Fibroblast of lung (primary cell): ENCODE measurements at regions not wholly inside any gene's neighbourhood (a gene's known extent, or its start where the extent isn't known, plus 50 kb on each side); places are given as distances from the start of the nearest gene placed in this dataset.

Experiments used
- DNase-seq, 2 donors: peaks; one replicate each; pipeline versions ENCODE4 v3.0.0 to v3.0.0-alpha.2; 2010; ENCODE audit warnings: low read depth in 2 of 2
- H2AFZ ChIP-seq: 2 replicates; pipeline ENCODE4 v1.5.1; 2012; ENCODE audit warnings: low read length, control low read depth, inconsistent platforms
- H3K27ac ChIP-seq: 2 replicates; pipeline ENCODE4 v1.5.1; 2011; ENCODE audit warnings: low read length, control low read depth; ENCODE audit not compliant: insufficient read depth
- H3K27me3 ChIP-seq: 2 replicates; pipeline ENCODE4 v1.5.1; 2011; ENCODE audit warnings: mild to moderate bottlenecking, low read length; ENCODE audit not compliant: control insufficient read depth, insufficient read depth
- H3K36me3 ChIP-seq: 2 replicates; pipeline ENCODE4 v1.5.1; 2011; ENCODE audit warnings: low read length; ENCODE audit not compliant: control insufficient read depth, insufficient read depth
- H3K4me1 ChIP-seq: 2 replicates; pipeline ENCODE4 v1.5.1; 2011; ENCODE audit warnings: low read length; ENCODE audit not compliant: control insufficient read depth, insufficient read depth; ENCODE audit errors: extremely low read depth
- H3K4me2 ChIP-seq: 2 replicates; pipeline ENCODE4 v1.5.1; 2011; ENCODE audit warnings: low read length, control low read depth; ENCODE audit not compliant: insufficient read depth; ENCODE audit errors: extremely low read depth
- H3K4me3 ChIP-seq, 4 experiments: fragments of 200-600 bp in 1 of 4; sonication (generic) in 1 of 4; replicated peaks in 1 of 4; 2 replicates each; pipeline ENCODE4 v1.5.1; 2011 to 2016; ENCODE audit warnings: low read length in 4 of 4, low read depth in 3 of 4, mild to moderate bottlenecking in 3 of 4, control low read depth in 2 of 4, inconsistent platforms in 1 of 4, mixed read lengths in 1 of 4; ENCODE audit not compliant: insufficient read depth in 1 of 4; ENCODE audit errors: control extremely low read depth in 1 of 4
- H3K79me2 ChIP-seq: 2 replicates; pipeline ENCODE4 v1.5.1; 2012; ENCODE audit warnings: mild to moderate bottlenecking, low read length, inconsistent platforms; ENCODE audit not compliant: control insufficient read depth, insufficient read depth
- H3K9ac ChIP-seq: 2 replicates; pipeline ENCODE4 v1.5.1; 2011; ENCODE audit warnings: mild to moderate bottlenecking, low read length, control low read depth; ENCODE audit not compliant: insufficient read depth
- H3K9me3 ChIP-seq: 2 replicates; pipeline ENCODE4 v1.5.1; 2012; ENCODE audit warnings: low read depth, low read length; ENCODE audit not compliant: control insufficient read depth, insufficient read depth
- H4K20me1 ChIP-seq: 2 replicates; pipeline ENCODE4 v1.5.1; 2011; ENCODE audit warnings: low read length; ENCODE audit not compliant: control insufficient read depth, insufficient read depth; ENCODE audit errors: extremely low read depth
- EZH2 ChIP-seq: IDR thresholded peaks from 2 replicates; pipeline ENCODE4 v1.5.1; 2012; ENCODE audit warnings: low read length, control low read depth, mild to moderate bottlenecking; ENCODE audit errors: missing control alignments
- TF ChIP-seq, protein P1 (sequence below), 2 donors: IDR thresholded peaks in 1 of 2; conservative IDR thresholded peaks in 1 of 2; 1 replicate in 1 of 2; 2 replicates in 1 of 2; pipeline ENCODE4 v1.5.1; 2011 to 2012; ENCODE audit warnings: low read length in 2 of 2, control low read depth in 1 of 2, inconsistent platforms in 1 of 2, low read depth in 1 of 2, mild to moderate bottlenecking in 1 of 2

DNA sequence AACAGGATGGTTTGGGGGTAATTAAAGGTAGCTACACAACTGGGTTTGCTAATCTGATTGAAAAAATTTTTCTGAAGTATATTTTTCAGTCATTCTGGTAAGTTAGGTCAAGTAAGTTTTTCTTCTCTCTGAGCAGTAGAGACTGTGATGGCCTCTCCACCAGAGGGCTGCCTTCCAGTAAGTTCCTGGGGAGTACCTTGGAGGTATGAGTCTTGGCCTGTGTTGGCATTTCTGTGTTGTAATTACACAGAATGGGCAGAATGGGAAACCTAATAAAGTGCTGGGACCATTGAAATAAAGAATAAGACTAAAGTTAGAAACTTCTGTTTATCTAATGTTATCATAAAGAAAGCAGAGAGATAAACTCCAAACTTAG, 430.8 kb downstream of the ARHGEF28 start:
- no peak overlapping the region for H2AFZ ChIP-seq
- no peaks in the 10 kb centered on the region for H3K9me3 ChIP-seq
- no peaks in the 10 kb centered on the region for H4K20me1 ChIP-seq
- no peak for TF ChIP-seq EZH2
- TF ChIP-seq, protein P1, sequence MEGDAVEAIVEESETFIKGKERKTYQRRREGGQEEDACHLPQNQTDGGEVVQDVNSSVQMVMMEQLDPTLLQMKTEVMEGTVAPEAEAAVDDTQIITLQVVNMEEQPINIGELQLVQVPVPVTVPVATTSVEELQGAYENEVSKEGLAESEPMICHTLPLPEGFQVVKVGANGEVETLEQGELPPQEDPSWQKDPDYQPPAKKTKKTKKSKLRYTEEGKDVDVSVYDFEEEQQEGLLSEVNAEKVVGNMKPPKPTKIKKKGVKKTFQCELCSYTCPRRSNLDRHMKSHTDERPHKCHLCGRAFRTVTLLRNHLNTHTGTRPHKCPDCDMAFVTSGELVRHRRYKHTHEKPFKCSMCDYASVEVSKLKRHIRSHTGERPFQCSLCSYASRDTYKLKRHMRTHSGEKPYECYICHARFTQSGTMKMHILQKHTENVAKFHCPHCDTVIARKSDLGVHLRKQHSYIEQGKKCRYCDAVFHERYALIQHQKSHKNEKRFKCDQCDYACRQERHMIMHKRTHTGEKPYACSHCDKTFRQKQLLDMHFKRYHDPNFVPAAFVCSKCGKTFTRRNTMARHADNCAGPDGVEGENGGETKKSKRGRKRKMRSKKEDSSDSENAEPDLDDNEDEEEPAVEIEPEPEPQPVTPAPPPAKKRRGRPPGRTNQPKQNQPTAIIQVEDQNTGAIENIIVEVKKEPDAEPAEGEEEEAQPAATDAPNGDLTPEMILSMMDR (conservative IDR thresholded peaks at IDR 0.05 in 1 of 2, IDR thresholded peaks at IDR 0.05 in 1 of 2; ENCODE audit: low read depth in 1 of 2, low read length in 2 of 2): peak; percentile 26 to 37
- H3K79me2 ChIP-seq: no peaks in the 10 kb centered on the region
- H3K27ac ChIP-seq: no peak overlapping the region
- no peak overlapping the region for H3K4me2 ChIP-seq
- no peak overlapping the region for H3K4me3 ChIP-seq
- DNase-seq: peak; percentile 34 to 44
- no peak overlapping the region for H3K9ac ChIP-seq
- H3K36me3 ChIP-seq: no peaks in the 10 kb centered on the region
- no peaks in the 10 kb centered on the region for H3K4me1 ChIP-seq
- H3K27me3 ChIP-seq: no peaks in the 10 kb centered on the region

DNA sequence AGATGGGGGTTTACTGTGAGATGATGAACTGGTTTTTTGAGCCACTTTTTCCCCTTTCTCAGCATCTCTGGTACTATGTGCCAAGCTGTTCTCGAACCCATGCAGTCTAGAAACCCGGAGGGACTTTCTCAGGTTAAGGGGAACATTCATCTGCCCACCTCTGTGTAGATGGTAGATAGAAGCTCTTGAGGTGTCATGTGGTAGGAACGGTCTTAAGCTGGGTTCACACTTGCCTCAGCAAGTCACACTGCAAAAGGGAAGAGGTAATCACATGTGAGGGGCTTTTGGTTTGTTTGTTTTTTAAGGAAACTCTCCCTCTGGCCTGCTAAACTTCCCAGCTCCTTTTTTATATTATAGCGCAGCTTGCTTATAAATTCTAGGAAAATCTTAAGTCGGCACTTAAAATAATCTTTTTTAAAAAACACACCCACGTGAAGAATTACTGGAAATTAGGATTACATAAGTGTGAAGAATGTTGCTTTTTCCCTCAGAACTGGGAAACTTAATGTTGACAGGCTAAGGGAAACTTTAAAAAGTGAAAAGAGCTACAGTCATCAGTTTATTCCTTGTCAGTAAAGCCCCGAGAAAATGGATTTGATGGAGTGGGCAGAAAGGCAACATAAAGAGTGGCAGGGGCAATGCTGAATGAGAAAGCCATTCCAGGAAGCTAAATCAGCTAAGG, 430.3 kb downstream of the ARHGEF28 start:
- no peak for DNase-seq
- Histone ChIP-seq H3K27me3 (no peaks in the 10 kb centered on the region), H3K4me2 (no peak overlapping the region)

DNA sequence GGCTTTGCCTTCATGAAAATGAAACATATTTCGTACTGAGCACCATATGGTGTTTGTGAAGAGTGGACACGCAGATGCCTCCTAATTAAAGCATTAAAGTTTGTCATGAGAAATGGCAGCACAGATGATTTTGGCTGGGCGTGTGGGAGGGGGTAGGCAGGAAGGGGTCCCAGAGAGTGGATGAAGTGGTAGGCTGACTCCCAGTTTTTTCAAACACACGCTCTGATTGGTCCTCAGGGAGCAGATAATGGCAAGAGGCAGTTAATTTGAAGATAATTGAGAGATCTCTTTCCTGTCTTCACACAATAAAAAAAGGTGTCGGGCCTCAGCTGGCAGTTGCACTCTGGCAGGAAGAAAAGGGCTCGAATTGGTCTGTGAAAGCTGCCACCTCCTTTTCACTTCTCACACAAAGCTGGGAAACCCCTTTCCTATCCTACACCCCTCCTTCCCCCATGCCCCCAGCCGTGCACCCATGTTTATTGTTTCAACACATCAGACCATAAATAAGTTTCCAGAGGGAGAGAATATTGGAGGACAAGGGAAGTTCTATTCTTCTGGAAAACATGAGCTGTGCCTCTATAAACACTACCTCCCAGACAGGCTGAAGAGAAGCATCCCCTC, 429.6 kb downstream of the ARHGEF28 start:
- Histone ChIP-seq H3K36me3 (no peaks in the 10 kb centered on the region), H3K9me3 (no peaks in the 10 kb centered on the region), H3K4me2 (no peak overlapping the region), H3K27ac (no peak overlapping the region), H3K27me3 (no peaks in the 10 kb centered on the region), H4K20me1 (no peaks in the 10 kb centered on the region), H3K9ac (no peak overlapping the region), H2AFZ (no peak overlapping the region), H3K4me3 (no peak overlapping the region), H3K4me1 (no peaks in the 10 kb centered on the region), H3K79me2 (no peaks in the 10 kb centered on the region)
- DNase-seq: no peak
- TF ChIP-seq, protein P1 (conservative IDR thresholded peaks at IDR 0.05 in 1 of 2, IDR thresholded peaks at IDR 0.05 in 1 of 2; ENCODE audit: low read depth in 1 of 2, low read length in 2 of 2): no peak
- no peak for TF ChIP-seq EZH2

More for the DNA sequence above, 430.3 kb downstream of the ARHGEF28 start:
- Histone ChIP-seq H3K9me3 (no peaks in the 10 kb centered on the region), H3K4me1 (no peaks in the 10 kb centered on the region), H3K4me3 (no peak overlapping the region), H2AFZ (no peak overlapping the region), H3K36me3 (no peaks in the 10 kb centered on the region), H4K20me1 (no peaks in the 10 kb centered on the region), H3K79me2 (no peaks in the 10 kb centered on the region), H3K27ac (no peak overlapping the region), H3K9ac (no peak overlapping the region)
- TF ChIP-seq, protein P1 (conservative IDR thresholded peaks at IDR 0.05 in 1 of 2, IDR thresholded peaks at IDR 0.05 in 1 of 2; ENCODE audit: low read depth in 1 of 2, low read length in 2 of 2): no peak
- no peak for TF ChIP-seq EZH2
